ENCODE measurements at regions not wholly inside any gene's neighbourhood (a gene's known extent, or its start where the extent isn't known, plus 50 kb on each side); places are given as distances from the start of the nearest gene placed in this dataset.
A peak's percentile ranks its signal among the peaks of the same experiment; 100 is the strongest.

GRCh38 chr21:43272591-43272990 is 103.8 kb downstream of the CRYAA start:
- Histone ChIP-seq H3K27me3 (peaks cover 0 to 18% of the 10 kb centered on the region in 2 donors), H3K36me3 (no peaks in the 10 kb centered on the region), H3K4me1 (no peaks in the 10 kb centered on the region), H3K4me3 (no peak overlapping the region), H3K9me3 (no peaks in the 10 kb centered on the region), H3K27ac (no peak overlapping the region)
- DNase-seq (ENCODE audit: low spot score in 2 of 2), result no peak
- TF ChIP-seq POLR2A (IDR thresholded peaks at IDR 0.05) (no peak), CTCF (IDR thresholded peaks at IDR 0.05) (no peak)
- intact Hi-C loops (cut with DNase I; ENCODE audit: low total_unique reads), result no loop called here

- TF ChIP-seq POLR2A (IDR thresholded peaks at IDR 0.05) (no peak), POLR2AphosphoS5 (IDR thresholded peaks at IDR 0.05) (no peak)
- no peak for DNase-seq (ENCODE audit: low spot score in 2 of 2)
- intact Hi-C loops (cut with DNase I; ENCODE audit: low total_unique reads), result no loop called here
- Histone ChIP-seq H3K9me3 (no peaks in the 10 kb centered on the region), H3K4me3 (no peak overlapping the region), H3K27me3 (peaks cover 0 to 18% of the 10 kb centered on the region in 2 donors), H3K4me1 (no peaks in the 10 kb centered on the region), H3K27ac (no peak overlapping the region), H3K36me3 (no peaks in the 10 kb centered on the region)
Measured at GRCh38 chr21:43271452-43272020, 102.7 kb downstream of the CRYAA start.

GRCh38 chr21:43270800-43271301 is 102.0 kb downstream of the CRYAA start:
- no peak overlapping the region for H3K27ac ChIP-seq
- no peaks in the 10 kb centered on the region for H3K36me3 ChIP-seq
- no peak for TF ChIP-seq CTCF (IDR thresholded peaks at IDR 0.05)

GRCh38 chr21:43269957-43270705 is 101.3 kb downstream of the CRYAA start:
- peaks cover 0 to 18% of the 10 kb centered on the region in 2 donors for H3K27me3 ChIP-seq
- no peak for DNase-seq (ENCODE audit: low spot score in 2 of 2)
- no peak for TF ChIP-seq POLR2A (IDR thresholded peaks at IDR 0.05)
- TF ChIP-seq CTCF (IDR thresholded peaks at IDR 0.05), result no peak
- TF ChIP-seq POLR2AphosphoS5 (IDR thresholded peaks at IDR 0.05), result no peak
- no peaks in the 10 kb centered on the region for H3K36me3 ChIP-seq
- no peaks in the 10 kb centered on the region for H3K4me1 ChIP-seq
- H3K27ac ChIP-seq, result no peak overlapping the region
- intact Hi-C loops (cut with DNase I; ENCODE audit: low total_unique reads), result no loop called here
- no peaks in the 10 kb centered on the region for H3K9me3 ChIP-seq
- H3K4me3 ChIP-seq, result no peak overlapping the region

More at GRCh38 chr21:43270800-43271301, 102.0 kb downstream of the CRYAA start:
- DNase-seq (ENCODE audit: low spot score in 2 of 2), result peak in 1 of 2 donors; percentile 53
- Histone ChIP-seq H3K4me1 (no peaks in the 10 kb centered on the region), H3K27me3 (peaks cover 0 to 18% of the 10 kb centered on the region in 2 donors), H3K4me3 (peak overlapping the region in 1 of 3 donors; percentile 25), H3K9me3 (no peaks in the 10 kb centered on the region)
- intact Hi-C loops (cut with DNase I; ENCODE audit: low total_unique reads), result no loop called here

- H3K27ac ChIP-seq, result no peak overlapping the region
- TF ChIP-seq POLR2A (IDR thresholded peaks at IDR 0.05), result no peak
- no peak for TF ChIP-seq CTCF (IDR thresholded peaks at IDR 0.05)
- TF ChIP-seq POLR2AphosphoS5 (IDR thresholded peaks at IDR 0.05), result no peak
Measured at GRCh38 chr21:43269440-43269839, 100.6 kb downstream of the CRYAA start.

More at GRCh38 chr21:43269440-43269839, 100.6 kb downstream of the CRYAA start:
- intact Hi-C loops (cut with DNase I; ENCODE audit: low total_unique reads), result no loop called here
- peaks cover 0 to 17% of the 10 kb centered on the region in 2 donors for H3K27me3 ChIP-seq
- no peak for DNase-seq (ENCODE audit: low spot score in 2 of 2)
- H3K9me3 ChIP-seq, result no peaks in the 10 kb centered on the region
- H3K4me1 ChIP-seq, result no peaks in the 10 kb centered on the region
- H3K36me3 ChIP-seq, result no peaks in the 10 kb centered on the region
- H3K4me3 ChIP-seq, result no peak overlapping the region
